Choroid plexus epithelial cell (primary cell): ENCODE measurements at regions not wholly inside any gene's neighbourhood (a gene's known extent, or its start where the extent isn't known, plus 50 kb on each side); places are given as distances from the start of the nearest gene placed in this dataset.
A peak's percentile ranks its signal among the peaks of the same experiment; 100 is the strongest.

Experiments
- DNase-seq: peaks from one replicate; pipeline ENCODE4 v3.0.0-alpha.2; 2010; ENCODE audit warnings: low read depth
- H3K4me3 ChIP-seq: 2 replicates; pipeline ENCODE4 v1.5.1; 2011; ENCODE audit warnings: low read depth, mild to moderate bottlenecking, control low read depth, low read length, moderate library complexity
- TF ChIP-seq, protein P1 (sequence below): conservative IDR thresholded peaks from 2 replicates; pipeline ENCODE4 v1.5.1; 2011; ENCODE audit warnings: low read depth, mild to moderate bottlenecking, control low read depth, inconsistent platforms, low read length, moderate library complexity

DNA sequence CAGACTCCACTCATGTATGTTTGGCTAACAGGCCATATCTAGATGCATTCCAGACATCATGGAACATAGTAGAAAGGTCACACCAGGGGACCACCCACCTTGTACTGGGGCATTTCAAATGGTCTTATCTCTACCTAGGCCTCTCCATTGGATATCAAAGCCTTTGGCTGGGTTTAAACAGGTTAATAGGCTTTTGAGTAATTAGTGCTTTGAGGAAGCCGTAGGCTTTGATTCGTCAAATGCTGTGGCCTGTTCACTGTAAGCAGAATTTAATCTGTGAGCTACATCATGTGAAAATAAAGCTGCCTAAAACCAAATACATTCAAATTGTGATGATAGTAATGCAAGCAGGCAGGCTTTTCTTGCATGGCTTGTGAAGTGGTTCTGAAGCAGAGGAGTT, 129.5 kb downstream of the ST8SIA2 start:
- TF ChIP-seq, protein P1, sequence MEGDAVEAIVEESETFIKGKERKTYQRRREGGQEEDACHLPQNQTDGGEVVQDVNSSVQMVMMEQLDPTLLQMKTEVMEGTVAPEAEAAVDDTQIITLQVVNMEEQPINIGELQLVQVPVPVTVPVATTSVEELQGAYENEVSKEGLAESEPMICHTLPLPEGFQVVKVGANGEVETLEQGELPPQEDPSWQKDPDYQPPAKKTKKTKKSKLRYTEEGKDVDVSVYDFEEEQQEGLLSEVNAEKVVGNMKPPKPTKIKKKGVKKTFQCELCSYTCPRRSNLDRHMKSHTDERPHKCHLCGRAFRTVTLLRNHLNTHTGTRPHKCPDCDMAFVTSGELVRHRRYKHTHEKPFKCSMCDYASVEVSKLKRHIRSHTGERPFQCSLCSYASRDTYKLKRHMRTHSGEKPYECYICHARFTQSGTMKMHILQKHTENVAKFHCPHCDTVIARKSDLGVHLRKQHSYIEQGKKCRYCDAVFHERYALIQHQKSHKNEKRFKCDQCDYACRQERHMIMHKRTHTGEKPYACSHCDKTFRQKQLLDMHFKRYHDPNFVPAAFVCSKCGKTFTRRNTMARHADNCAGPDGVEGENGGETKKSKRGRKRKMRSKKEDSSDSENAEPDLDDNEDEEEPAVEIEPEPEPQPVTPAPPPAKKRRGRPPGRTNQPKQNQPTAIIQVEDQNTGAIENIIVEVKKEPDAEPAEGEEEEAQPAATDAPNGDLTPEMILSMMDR: no peak
- no peak overlapping the region for H3K4me3 ChIP-seq
- no peak for DNase-seq

DNA sequence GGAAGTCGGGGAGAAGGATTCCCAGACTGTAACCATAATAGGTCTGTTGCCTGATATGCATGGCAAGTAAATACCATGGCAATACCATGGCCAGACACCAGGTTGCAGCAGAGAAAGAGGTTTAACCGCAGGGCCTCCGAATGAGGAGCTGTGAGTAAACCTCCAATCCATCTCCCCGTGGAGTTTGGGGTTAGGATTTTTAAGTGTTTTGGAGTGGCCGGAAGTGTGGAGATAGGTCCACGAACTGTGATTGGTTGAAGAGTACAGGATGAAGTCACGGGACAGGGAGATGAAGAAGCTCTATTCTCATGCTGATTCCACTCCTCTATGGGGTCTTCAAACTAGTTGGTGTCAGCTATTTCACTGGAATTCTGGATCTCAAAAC, 127.9 kb downstream of the ST8SIA2 start:
- H3K4me3 ChIP-seq: no peak overlapping the region
- TF ChIP-seq, protein P1: peak; percentile 94
- DNase-seq: peak; percentile 93

DNA sequence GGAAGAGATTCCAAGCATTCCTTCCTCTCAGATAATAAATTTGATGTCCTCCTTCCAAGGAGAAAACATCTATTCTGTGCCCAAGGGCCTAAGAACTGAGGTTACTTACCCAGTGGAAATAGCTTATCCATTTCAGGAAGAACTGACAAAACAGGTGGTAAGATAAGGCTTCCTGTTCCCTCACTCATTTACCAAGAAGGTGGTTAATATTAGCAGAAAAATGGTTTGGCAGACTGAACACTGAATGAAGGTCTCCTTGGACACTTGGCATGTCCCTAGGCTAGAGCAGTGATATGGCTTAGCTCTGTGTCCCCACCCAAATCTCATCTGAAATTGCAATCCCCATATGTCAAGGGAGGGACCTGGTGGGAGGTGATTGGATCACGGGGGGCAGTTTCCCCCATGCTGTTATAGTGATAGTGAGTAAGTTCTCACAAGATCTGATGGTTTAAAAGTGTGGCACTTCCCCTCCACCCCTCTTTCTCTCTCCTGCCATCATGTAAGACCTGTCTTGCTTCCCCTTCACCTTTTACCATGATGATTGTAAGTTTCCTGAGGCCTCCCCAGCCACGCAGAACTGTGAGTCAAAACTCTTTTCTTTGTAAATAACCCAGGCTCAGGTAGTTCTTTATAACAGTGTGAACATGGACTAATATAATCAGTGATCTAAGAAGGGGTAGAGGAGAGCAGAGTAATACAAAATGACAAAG, 127.4 kb downstream of the ST8SIA2 start:
- DNase-seq: no peak
- TF ChIP-seq, protein P1: no peak
- no peak overlapping the region for H3K4me3 ChIP-seq

DNA sequence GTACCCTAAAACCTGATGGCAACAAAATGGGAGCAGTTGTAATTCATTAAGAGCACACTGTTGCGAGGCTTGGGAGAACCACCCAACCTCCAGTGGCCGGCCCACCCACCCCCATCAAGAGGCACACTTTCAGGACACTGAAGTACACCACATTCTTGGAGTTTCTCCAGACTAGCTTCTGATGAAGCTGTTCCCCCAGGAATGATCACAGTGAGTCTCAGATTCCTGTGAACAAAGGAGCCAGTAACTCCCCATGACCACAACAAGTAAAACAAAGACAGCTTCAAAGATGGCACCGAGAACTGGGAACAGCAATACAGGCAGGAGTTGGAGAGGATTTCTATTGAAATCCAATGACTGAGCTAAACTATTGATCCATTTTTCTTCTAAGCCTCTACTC, 126.0 kb downstream of the ST8SIA2 start:
- TF ChIP-seq, protein P1: no peak
- H3K4me3 ChIP-seq: no peak overlapping the region

More for the DNA sequence above, 126.0 kb downstream of the ST8SIA2 start:
- peak; percentile 18 for DNase-seq
